HG02943 (cell line): ENCODE measurements at regions not wholly inside any gene's neighbourhood (a gene's known extent, or its start where the extent isn't known, plus 50 kb on each side); places are given as distances from the start of the nearest gene placed in this dataset.
"Not testable (repeated sequence)": the region's sequence is repeated elsewhere in the genome, so short reads cannot be mapped to it uniquely, and the experiment has no call there.

ENCODE experiments used
- ATAC-seq: cut with Tn5 transposase; IDR thresholded peaks from one replicate; pipeline ENCODE4 v1.9.1; 2021; ENCODE audit warnings: mild to moderate bottlenecking, low read depth, moderate library complexity; ENCODE audit not compliant: unreplicated experiment

DNA sequence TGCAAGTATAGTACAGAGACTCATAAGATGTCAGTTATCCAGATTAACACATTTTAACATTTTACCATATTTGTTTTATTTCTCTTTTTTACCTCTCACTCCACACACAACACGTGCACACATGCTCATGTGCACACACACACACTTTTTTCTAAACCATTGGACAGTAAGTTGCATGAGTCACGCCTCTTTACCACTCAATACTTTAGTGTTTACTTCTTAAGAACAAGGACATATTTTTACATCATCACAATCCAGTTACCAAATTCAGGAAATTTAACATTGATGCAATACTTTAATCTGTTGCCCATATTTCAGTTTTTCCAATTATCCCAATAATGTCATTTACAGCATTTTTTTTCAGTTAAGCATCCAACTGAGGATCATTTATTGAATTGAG, 109.0 kb downstream of the RIN2 start:
- ATAC-seq, result no peak

DNA sequence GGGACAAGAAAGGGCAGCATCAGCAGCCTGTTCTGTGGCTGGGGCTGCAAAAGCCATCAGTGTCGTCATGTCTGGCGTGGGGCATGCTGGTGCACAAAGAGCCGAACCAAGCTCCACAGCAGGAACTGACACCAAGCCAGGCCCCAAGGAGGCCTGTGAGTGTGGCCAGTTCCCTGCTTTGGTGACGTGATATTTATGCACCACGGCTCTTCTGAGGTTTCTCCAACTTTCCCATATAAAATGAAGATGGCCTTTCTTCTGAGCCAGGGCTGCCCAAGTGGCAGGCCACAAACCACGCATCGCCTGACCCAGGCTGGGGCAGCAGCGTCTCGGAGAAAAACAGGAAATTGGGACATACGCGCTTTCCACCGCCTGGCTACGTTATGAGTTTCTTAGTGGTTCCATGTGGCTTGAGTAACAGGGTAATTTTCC, 109.9 kb downstream of the RIN2 start:
- ATAC-seq, result no peak

- no peak for ATAC-seq
Observed at GRCh38 chr20:19868441-19868840, 110.4 kb downstream of the RIN2 start.

GRCh38 chr20:19872001-19872400, 113.9 kb downstream of the RIN2 start:
- ATAC-seq, result no peak

DNA sequence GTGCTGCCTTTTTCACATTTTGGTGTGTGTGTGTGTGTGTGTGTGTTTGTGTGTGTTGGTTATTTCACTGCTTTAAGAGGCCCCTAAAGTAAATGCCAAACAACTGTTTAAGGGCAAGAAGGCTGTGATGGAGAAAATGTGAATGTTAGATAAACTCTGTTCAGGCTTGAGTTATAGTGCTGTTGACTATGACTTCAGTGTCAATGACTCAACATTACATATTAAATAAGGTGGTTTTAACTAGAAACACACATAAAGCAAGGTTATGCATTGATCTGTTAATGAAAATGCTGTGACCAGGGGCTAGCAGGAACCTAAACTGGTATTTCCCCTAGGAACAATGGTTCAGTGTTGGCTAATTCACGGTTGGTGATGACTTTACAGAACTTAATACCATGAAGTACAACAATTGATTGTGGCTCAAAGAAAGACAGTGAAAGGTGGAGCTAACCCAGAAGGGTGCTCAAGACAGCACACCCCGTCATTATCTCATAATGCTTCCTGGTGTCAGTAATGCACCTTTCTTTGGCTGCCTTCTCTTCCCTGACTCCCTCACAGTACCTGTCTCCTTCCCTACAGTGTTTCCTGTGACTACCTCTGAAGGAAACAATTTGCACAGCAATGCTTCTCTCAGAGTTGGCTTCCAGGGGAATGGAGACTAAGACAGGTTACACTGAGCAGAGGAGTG, 116.1 kb downstream of the RIN2 start:
- ATAC-seq, result no peak

DNA sequence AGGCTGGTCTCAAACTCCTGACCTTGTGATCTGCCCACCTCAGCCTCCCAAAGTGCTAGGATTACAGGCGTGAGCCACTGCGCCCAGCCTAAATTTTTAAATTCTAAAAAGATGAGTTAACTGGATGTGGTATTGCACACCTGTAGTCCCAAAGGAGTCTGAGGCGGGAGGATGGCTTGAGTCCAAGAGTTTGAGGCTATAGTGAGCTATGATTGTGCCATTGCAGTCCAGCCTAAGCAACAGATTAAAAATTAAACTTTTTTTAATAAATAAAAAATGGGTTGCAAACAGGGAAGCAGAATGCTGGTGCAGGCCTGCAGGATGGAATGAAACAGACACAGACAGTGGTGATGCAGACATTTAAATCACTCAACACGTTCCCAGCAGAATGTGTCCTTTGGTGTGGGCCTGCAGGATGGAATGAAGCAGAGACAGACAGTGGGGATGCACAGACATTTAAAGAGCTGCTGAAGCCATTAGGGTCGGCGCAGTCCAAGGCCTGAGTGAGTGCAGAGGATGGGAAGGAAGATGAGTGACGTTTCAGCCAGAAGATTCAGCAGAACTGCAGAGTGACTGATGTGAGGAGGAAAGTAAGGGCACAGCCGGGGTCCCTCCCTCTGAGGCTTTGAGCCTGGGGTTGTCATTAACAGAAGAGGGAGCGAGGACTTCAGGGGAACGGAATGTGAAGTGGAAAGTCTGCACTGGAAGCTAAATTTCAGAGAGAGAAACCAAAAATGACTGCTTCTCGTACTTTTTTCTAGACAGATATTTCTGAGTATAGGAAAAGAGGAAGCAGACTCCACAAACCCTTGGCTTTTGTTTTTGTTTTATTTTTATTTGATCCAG, 117.5 kb downstream of the RIN2 start:
- no peak for ATAC-seq

- ATAC-seq, result no peak
Observed at GRCh38 chr20:19876828-19877460, 118.9 kb downstream of the RIN2 start.

DNA sequence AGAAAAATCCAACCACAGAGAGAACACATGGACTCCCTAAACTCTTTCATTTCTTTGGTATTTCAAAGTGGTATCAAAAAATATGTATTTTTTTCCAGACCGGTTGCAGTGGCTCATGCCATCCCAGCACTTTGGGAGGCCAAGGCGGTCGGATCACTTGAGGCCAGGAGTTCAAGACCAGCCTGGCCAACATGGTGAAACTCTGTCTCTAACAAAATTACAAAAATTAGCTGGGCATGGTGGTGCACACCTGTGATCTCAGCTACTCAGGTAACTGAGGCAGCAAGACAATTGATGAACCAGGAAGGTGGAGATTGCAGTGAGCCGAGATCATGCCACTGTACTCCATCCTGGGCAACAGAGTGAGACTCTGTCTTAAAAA, 121.8 kb downstream of the RIN2 start:
- not testable (repeated sequence) for ATAC-seq

DNA sequence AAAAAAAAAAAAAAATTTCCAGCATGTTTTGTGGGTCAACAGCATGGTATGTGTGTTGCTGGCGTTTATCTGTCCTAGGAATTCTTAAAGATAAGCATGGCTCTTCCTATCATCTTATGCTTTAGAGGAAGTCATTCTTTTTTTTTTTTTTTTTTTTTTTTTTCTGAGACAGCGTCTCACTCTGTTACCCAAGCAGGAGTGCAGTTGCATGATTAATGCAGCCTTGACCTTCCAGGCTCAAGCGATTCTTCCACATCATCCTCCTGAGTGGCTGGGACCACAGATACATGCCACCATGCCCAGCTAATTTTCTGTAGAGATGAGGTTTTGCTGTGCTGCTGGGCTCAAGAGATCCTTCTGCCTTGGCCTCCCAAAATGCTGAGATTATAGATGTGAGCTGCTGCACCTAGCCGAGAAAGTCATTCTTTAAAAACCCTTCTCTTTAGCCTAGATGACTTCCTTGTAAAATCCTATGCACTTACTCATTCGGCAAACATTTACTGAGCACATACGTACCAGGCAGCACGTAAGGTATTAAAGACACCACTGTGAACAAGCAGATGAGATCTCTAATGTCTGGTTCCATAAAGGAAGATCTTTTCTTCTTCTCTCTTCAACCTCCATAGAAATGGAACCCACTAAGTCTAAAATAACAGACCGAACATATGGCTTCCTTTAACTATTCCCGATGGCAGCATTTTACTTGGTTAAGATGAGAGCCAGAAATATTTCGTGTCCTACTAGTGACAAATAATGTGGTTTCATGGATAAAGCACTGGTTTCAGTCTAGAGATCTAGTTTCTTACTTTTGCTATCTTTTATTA, 122.4 kb downstream of the RIN2 start:
- no peak for ATAC-seq

GRCh38 chr20:19881080-19881840, 123.2 kb downstream of the RIN2 start:
- ATAC-seq, result no peak

DNA sequence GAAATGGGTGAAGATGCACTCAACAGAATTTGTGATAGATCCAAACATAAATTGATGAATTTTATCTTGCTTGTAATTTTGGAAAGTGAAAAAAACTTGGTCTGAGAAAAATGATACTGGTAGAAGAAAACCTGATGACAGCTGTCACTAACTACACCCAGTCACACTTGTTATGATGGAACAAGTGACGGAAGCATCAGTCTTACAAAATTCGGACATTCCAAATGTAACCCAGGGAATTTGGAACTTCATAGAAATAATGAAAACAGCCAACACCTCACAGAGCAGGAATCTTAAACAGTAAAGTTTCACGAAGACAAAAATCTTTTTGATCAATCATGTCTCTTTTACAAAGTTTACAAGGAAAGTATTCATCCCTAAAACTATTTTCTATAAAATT, 123.9 kb downstream of the RIN2 start:
- no peak for ATAC-seq

DNA sequence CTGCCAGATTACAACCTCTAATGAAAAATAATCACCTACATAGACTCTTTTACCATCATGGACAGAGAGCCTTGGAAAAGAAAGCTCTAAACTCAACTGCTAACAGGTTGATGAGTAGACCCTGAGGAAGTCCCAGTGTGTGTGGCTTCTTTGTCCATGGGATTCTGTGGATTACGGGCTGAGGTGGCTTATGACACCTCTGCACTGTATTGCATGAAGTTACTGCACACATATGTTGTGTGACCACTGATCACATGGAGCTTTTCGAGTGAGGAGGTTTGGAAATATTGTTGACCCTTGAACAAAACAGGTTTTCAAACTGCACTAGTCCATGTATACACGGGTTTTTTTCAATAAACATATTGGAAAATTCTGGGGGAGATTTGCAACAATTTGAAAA, 124.4 kb downstream of the RIN2 start:
- ATAC-seq, result no peak

DNA sequence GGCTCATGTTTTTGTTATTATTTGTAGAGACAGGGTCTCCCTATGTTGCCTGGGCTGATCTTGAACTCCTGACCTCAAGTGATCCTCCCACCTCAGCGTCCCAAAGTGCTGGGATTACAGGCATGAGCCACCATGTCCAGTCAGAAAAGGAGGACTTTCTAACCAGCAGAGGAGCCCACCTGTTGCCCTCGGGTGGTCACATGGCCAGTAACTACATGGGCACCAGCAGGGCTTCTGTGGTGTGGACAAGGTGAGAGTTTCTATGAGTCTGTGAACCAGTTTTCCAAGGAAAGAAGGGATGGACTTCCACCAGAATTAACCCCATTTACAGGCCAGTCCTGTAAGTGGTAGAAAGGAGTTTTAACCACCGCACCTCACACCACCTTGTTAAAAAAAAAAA, 125.4 kb downstream of the RIN2 start:
- ATAC-seq, result no peak

DNA sequence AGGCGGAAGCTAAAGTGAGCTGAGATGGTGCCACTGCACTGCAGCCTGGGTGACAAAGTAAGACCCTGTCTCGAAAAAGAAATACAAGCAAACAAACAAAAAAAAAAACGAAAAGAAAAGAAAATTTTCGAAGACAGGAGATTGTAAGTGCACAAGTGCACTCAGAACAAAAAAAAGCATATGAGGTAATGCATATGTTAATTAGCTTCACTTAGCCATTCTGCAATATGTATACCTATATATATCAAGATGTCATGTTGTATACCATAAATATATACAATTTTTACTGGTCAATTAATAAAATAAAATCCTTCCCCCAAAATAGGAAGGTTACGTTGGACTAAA, 127.5 kb downstream of the RIN2 start:
- ATAC-seq, result no peak

DNA sequence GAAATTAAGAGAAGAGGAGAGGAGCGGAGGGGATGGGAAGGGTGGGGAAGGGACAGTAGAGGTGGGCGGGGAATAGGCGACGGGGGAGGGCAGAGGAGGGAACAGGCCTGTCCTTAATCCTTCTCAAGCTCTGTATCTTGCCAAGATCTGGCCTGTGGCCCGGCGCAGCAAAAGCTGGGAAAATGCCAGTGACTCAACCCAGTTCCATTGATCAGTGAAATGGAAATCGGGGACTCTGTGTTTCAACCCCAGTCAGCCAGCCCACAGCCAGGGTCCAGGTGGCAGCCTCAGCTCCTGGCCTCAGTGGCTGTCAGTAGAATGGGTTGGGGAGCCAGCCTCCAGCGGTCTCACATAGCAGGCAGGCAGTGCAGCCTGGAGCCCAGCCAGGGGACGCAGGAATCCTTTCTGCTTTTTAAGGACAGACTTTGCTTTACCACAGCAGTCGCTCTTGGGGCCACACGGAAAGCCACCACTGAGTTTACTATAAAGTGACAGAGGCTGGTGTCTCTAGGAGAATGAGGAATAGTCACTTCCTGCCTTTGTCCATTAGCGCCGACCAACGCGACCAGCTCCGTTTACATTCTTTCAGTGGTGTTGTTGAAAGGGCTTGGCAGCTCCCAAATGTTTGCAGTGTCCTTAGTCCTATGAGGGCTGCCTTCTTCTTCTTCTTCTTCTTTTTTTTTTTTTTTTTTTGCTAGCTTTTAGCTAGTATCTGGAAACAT, 128.0 kb downstream of the RIN2 start:
- no peak for ATAC-seq

- ATAC-seq, result no peak
Observed at GRCh38 chr20:19886661-19887288, 128.7 kb downstream of the RIN2 start.

GRCh38 chr20:19887556-19888268, 129.4 kb upstream of the NAA20 start:
- ATAC-seq, result no peak

DNA sequence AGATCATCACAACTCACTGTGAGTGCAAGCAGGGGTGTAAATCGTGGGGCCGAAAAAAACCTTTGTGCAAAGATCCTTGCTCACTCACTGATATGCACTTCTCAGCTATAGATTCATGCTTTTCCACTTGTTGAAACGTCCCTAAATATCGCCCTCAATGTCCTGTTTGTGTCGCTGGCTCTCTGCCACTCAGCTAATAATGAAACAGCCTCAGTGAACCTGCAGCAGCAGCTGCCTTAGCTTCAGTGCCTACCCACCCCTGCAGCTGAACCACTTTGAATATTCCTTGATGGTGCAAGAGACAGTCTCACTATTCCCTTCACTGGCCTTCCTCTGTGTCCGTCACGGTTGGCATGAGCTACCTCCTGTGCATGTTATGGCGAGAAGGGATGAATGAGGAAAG, 128.9 kb upstream of the NAA20 start:
- no peak for ATAC-seq
